GM12875 (cell line): ENCODE measurements at regions not wholly inside any gene's neighbourhood (a gene's known extent, or its start where the extent isn't known, plus 50 kb on each side); places are given as distances from the start of the nearest gene placed in this dataset.

Experiments used
- H3K4me3 ChIP-seq: one replicate; pipeline ENCODE4 v1.5.1; 2011; ENCODE audit warnings: low read depth, low read length, control low read depth
- TF ChIP-seq, protein P1 (sequence below): IDR thresholded peaks from 2 replicates; pipeline ENCODE4 v1.5.1; 2011; ENCODE audit warnings: low read depth, mild to moderate bottlenecking, control low read depth, inconsistent platforms, low read length, moderate library complexity, borderline replicate concordance; ENCODE audit not compliant: insufficient read depth

DNA sequence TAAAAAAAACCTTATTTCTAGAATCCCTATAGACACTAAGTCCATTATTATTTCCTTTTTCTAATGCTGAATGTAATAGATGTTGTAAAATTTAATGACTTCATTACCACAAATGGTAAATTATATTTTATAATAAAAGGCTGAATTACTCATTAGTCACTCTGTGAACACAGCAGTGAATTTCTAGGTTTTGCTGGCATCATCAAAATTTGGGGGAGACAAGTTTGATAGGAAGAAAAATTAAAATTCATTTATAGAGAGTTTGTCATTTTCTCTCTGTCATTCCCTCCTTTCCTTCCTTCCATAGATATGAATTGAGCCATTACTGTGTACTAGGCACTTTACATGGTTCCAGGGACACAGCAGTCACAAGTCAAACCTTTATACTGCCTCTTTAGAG is 340.9 kb downstream of the TRIB2 start:
- TF ChIP-seq, protein P1, sequence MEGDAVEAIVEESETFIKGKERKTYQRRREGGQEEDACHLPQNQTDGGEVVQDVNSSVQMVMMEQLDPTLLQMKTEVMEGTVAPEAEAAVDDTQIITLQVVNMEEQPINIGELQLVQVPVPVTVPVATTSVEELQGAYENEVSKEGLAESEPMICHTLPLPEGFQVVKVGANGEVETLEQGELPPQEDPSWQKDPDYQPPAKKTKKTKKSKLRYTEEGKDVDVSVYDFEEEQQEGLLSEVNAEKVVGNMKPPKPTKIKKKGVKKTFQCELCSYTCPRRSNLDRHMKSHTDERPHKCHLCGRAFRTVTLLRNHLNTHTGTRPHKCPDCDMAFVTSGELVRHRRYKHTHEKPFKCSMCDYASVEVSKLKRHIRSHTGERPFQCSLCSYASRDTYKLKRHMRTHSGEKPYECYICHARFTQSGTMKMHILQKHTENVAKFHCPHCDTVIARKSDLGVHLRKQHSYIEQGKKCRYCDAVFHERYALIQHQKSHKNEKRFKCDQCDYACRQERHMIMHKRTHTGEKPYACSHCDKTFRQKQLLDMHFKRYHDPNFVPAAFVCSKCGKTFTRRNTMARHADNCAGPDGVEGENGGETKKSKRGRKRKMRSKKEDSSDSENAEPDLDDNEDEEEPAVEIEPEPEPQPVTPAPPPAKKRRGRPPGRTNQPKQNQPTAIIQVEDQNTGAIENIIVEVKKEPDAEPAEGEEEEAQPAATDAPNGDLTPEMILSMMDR: no peak
- H3K4me3 ChIP-seq: no peak overlapping the region

DNA sequence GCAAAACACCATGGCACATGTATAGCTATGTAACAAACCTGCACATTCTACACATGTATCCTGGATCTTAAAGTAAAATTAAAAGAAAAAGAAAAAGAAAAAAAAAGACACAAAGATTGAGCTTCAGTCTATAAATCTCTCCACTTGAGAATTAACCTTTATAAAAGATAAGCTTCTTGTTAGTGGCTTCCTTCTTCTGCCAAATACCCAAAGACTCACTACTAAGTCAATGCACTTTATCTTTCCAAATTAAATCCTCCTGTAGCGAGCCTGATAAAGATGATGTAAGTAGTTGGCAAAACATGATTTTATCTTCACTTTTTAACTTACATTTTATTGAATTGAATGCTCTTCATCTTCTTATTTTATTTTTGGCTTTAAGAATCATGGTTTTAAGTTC is 349.9 kb downstream of the TRIB2 start:
- TF ChIP-seq, protein P1: no peak

DNA sequence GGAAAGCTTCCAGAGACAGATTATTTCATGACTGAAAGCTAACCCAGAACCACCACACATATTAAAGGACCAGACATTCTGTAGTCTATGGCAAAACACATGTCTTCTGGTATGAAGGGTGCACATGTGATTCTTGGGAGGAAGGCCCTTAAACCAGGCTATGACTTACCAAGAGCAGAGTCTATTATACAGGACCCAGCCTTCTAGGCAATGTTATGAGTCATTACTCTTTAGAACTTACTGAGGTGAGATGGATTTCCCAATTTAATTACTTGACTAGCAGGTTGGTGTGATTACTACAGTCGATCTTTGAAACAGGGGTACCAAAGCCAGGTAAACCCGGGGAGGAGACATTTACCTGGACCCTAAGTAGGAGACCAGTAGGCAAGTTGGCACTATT is 350.8 kb downstream of the TRIB2 start:
- TF ChIP-seq, protein P1: no peak
- H3K4me3 ChIP-seq: no peak overlapping the region

More for the DNA sequence above, 349.9 kb downstream of the TRIB2 start:
- no peak overlapping the region for H3K4me3 ChIP-seq

GRCh38 chr2:13089971-13090370 is 373.2 kb downstream of the TRIB2 start:
- TF ChIP-seq, protein P1: no peak
- no peak overlapping the region for H3K4me3 ChIP-seq

- no peak overlapping the region for H3K4me3 ChIP-seq
- TF ChIP-seq, protein P1: no peak
Observed at GRCh38 chr2:13091455-13091854, 374.7 kb downstream of the TRIB2 start.

- TF ChIP-seq, protein P1: no peak
- H3K4me3 ChIP-seq: no peak overlapping the region
Observed at GRCh38 chr2:13091861-13092378, 375.2 kb downstream of the TRIB2 start.

- TF ChIP-seq, protein P1: no peak
- no peak overlapping the region for H3K4me3 ChIP-seq
Observed at GRCh38 chr2:13093416-13093991, 376.8 kb downstream of the TRIB2 start.
